DOHH2 (cell line): ENCODE measurements at regions not wholly inside any gene's neighbourhood (a gene's known extent, or its start where the extent isn't known, plus 50 kb on each side); places are given as distances from the start of the nearest gene placed in this dataset.

Experiments
- EZH2phosphoT487 ChIP-seq: fragments of 200-600 bp; sonication (generic); IDR thresholded peaks from 2 replicates; pipeline ENCODE4 v1.6.1; 2017; ENCODE audit warnings: borderline replicate concordance, mild to moderate bottlenecking, antibody characterized with exemption, low read length, moderate library complexity, mixed read lengths
- TF ChIP-seq, protein P1 (sequence below): fragments of 200-600 bp; sonication (generic); IDR thresholded peaks from one replicate; pipeline ENCODE4 v1.5.1; 2014; ENCODE audit warnings: antibody characterized with exemption, mild to moderate bottlenecking, low read depth, low read length; ENCODE audit not compliant: poor library complexity, severe bottlenecking

DNA sequence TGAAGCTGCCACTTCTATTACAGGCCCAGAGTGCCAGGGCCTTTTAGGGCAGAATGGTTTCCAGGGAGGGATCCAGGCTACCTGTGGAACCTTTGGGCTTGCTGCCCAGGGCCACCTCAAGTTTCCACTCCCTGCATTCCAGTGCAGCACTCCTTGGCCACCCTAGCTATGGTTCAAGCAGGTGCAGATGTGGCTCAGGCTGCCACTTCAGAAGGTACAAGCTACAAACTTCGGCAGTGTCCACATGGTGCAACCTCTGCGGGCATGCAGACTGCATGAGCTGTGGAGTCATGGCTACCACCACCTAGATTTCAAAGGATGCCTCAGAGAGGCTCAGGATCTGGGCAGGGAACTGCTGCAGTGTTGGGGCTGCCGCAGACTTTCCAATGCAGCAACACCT, 248.1 kb upstream of the UBE2E3 start:
- TF ChIP-seq, protein P1, sequence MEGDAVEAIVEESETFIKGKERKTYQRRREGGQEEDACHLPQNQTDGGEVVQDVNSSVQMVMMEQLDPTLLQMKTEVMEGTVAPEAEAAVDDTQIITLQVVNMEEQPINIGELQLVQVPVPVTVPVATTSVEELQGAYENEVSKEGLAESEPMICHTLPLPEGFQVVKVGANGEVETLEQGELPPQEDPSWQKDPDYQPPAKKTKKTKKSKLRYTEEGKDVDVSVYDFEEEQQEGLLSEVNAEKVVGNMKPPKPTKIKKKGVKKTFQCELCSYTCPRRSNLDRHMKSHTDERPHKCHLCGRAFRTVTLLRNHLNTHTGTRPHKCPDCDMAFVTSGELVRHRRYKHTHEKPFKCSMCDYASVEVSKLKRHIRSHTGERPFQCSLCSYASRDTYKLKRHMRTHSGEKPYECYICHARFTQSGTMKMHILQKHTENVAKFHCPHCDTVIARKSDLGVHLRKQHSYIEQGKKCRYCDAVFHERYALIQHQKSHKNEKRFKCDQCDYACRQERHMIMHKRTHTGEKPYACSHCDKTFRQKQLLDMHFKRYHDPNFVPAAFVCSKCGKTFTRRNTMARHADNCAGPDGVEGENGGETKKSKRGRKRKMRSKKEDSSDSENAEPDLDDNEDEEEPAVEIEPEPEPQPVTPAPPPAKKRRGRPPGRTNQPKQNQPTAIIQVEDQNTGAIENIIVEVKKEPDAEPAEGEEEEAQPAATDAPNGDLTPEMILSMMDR = no peak
- TF ChIP-seq EZH2phosphoT487 = no peak
